ENCODE measurements at regions not wholly inside any gene's neighbourhood (a gene's known extent, or its start where the extent isn't known, plus 50 kb on each side); places are given as distances from the start of the nearest gene placed in this dataset.

GRCh38 chr15:38144921-38145320, 107.7 kb upstream of the SPRED1 start:
- peaks cover 5% of the 10 kb centered on the region for H3K27me3 Mint-ChIP-seq
- DNase-seq (no peak), ATAC-seq (ENCODE audit: low read depth) (no peak)
- no peaks in the 10 kb centered on the region for H3K9me3 Mint-ChIP-seq (ENCODE audit: insufficient read depth)
- Histone ChIP-seq H3K4me2 (replicated peaks; ENCODE audit: low read depth, low read length, poor library complexity, severe bottlenecking) (no peak overlapping the region), H3K27me3 (replicated peaks in 1 of 4; ENCODE audit: control extremely low read depth in 1 of 4, control insufficient read depth in 3 of 4, insufficient read depth in 4 of 4, low read length in 3 of 4) (peaks cover 0 to 2% (median 0%) of the 10 kb centered on the region in 4 experiments), H4K20me1 (ENCODE audit: control insufficient read depth, insufficient read depth, low read length, poor library complexity, severe bottlenecking) (no peaks in the 10 kb centered on the region), H3K27ac (ENCODE audit: low read length in 2 of 2) (no peak overlapping the region), H3K4me1 (ENCODE audit: control insufficient read depth in 2 of 2, insufficient read depth in 2 of 2, low read length in 2 of 2) (no peaks in the 10 kb centered on the region), H3K9ac (ENCODE audit: low read length) (no peak overlapping the region), H3K36me3 (replicated peaks in 1 of 2; ENCODE audit: control extremely low read depth in 1 of 2, control insufficient read depth in 1 of 2, extremely low read depth in 1 of 2, insufficient read depth in 2 of 2, low read length in 1 of 2) (no peaks in the 10 kb centered on the region), H3K4me3 (ENCODE audit: control extremely low read depth in 1 of 5, extremely low read depth in 1 of 5, insufficient read depth in 1 of 5, low read depth in 2 of 5, low read length in 4 of 5) (no peak overlapping the region), H3K79me2 (ENCODE audit: control insufficient read depth, insufficient read depth, low read length) (no peaks in the 10 kb centered on the region), H2AFZ (ENCODE audit: insufficient read depth, low read depth, low read length, poor library complexity, severe bottlenecking) (no peak overlapping the region), H3K9me3 (ENCODE audit: control extremely low read depth in 1 of 3, control insufficient read depth in 2 of 3, insufficient read depth in 1 of 3, low read length in 2 of 3) (no peaks in the 10 kb centered on the region)
- ChIA-PET POLR2A (no interaction called here), CTCF (no interaction called here)
- no peaks in the 10 kb centered on the region for H3K4me1 Mint-ChIP-seq
- no peak overlapping the region for H3K27ac Mint-ChIP-seq
- TF ChIP-seq CTCF (IDR thresholded peaks at IDR 0.05) (no peak), EZH2 (IDR thresholded peaks at IDR 0.05; ENCODE audit: borderline replicate concordance, insufficient read depth, low read depth, low read length, poor library complexity, severe bottlenecking) (no peak)
- WGBS (ENCODE audit: insufficient coverage) = no CpG with 5 or more reads among the region's 1 CpG
- H3K4me3 Mint-ChIP-seq = no peak overlapping the region
- intact Hi-C loops (cut with micrococcal nuclease) = no loop called here

GRCh38 chr15:38145651-38146111, 107.0 kb upstream of the SPRED1 start:
- peaks cover 3% of the 10 kb centered on the region for H3K9me3 Mint-ChIP-seq (ENCODE audit: insufficient read depth)
- no peak for TF ChIP-seq EZH2 (IDR thresholded peaks at IDR 0.05; ENCODE audit: borderline replicate concordance, insufficient read depth, low read depth, low read length, poor library complexity, severe bottlenecking)
- TF ChIP-seq CTCF (IDR thresholded peaks at IDR 0.05) = no peak
- H3K4me2 ChIP-seq (replicated peaks; ENCODE audit: low read depth, low read length, poor library complexity, severe bottlenecking) = no peak overlapping the region
- H3K79me2 ChIP-seq (ENCODE audit: control insufficient read depth, insufficient read depth, low read length) = no peaks in the 10 kb centered on the region
- no peaks in the 10 kb centered on the region for H3K36me3 ChIP-seq (replicated peaks in 1 of 2; ENCODE audit: control extremely low read depth in 1 of 2, control insufficient read depth in 1 of 2, extremely low read depth in 1 of 2, insufficient read depth in 2 of 2, low read length in 1 of 2)
- 60% methylated on average over 5 of the region's 5 CpGs for WGBS (ENCODE audit: insufficient coverage)
- H4K20me1 ChIP-seq (ENCODE audit: control insufficient read depth, insufficient read depth, low read length, poor library complexity, severe bottlenecking) = no peaks in the 10 kb centered on the region
- ChIA-PET CTCF (no interaction called here), POLR2A (no interaction called here)
- no peak overlapping the region for H3K27ac Mint-ChIP-seq
- peaks cover 0 to 6% (median 0%) of the 10 kb centered on the region in 3 donors for H3K9me3 ChIP-seq (ENCODE audit: control extremely low read depth in 1 of 3, control insufficient read depth in 2 of 3, insufficient read depth in 1 of 3, low read length in 2 of 3)
- H3K4me3 Mint-ChIP-seq = no peak overlapping the region
- no peak for DNase-seq
- no peaks in the 10 kb centered on the region for H3K4me1 ChIP-seq (ENCODE audit: control insufficient read depth in 2 of 2, insufficient read depth in 2 of 2, low read length in 2 of 2)
- peaks cover 0 to 2% (median 0%) of the 10 kb centered on the region in 4 experiments for H3K27me3 ChIP-seq (replicated peaks in 1 of 4; ENCODE audit: control extremely low read depth in 1 of 4, control insufficient read depth in 3 of 4, insufficient read depth in 4 of 4, low read length in 3 of 4)
- ATAC-seq (ENCODE audit: low read depth) = no peak
- intact Hi-C loops (cut with micrococcal nuclease) = no loop called here
- no peak overlapping the region for H2AFZ ChIP-seq (ENCODE audit: insufficient read depth, low read depth, low read length, poor library complexity, severe bottlenecking)
- H3K27ac ChIP-seq (ENCODE audit: low read length in 2 of 2) = no peak overlapping the region
- no peak overlapping the region for H3K9ac ChIP-seq (ENCODE audit: low read length)
- peaks cover 5% of the 10 kb centered on the region for H3K27me3 Mint-ChIP-seq
- no peaks in the 10 kb centered on the region for H3K4me1 Mint-ChIP-seq
- no peak overlapping the region for H3K4me3 ChIP-seq (ENCODE audit: control extremely low read depth in 1 of 5, extremely low read depth in 1 of 5, insufficient read depth in 1 of 5, low read depth in 2 of 5, low read length in 4 of 5)
